ENCODE measurements at regions not wholly inside any gene's neighbourhood (a gene's known extent, or its start where the extent isn't known, plus 50 kb on each side); places are given as distances from the start of the nearest gene placed in this dataset.

DNA sequence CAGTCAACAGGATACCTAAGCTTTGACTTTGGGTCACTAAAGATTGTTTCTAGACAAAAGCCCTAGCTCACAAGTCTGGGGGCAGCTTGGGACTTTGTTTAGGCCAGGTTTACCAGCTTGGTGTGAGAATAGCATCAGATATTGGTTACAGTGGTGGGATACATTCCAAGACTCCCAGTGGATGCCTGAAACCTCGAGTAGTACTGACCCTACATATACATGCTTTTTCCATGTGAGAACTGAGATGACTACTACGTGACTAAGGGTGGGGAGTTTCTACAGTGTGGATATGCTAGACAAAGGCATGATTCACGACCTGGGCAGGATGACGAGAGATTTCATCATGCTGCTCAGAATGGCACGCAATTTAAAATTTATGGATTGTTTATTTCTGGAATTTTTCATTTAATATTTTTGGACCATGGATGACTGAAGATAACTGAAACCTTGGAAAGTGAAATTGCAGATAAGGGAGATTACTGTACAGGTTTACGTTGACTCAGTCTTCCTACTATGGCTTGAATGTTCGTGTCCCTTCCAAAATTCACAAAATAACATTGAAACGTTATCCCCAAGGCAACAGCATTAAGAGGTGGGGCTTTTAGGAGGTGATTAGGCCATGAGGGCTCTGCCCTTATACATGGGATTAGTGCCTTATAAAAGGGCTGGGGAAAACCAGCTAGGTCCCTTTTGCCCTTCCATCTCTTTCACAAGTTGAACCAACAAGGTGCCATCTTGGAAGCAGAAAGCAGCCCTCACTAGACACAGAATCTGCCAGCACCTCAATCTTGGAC lies 50.2 kb upstream of the CTAGE1 start:
- Histone ChIP-seq H3K9me3 (ENCODE audit: control insufficient read depth, insufficient read depth, low read length) (peaks cover 3% of the 10 kb centered on the region; the same call in 1 of the 2 replicates), H3K4me1 (ENCODE audit: insufficient read depth, low read length) (peaks cover 26% of the 10 kb centered on the region), H3K9ac (ENCODE audit: low read depth, low read length) (no peak overlapping the region), H3K36me3 (ENCODE audit: insufficient read depth, low read length) (no peaks in the 10 kb centered on the region)

GRCh38 chr18:22468554-22468891 lies 50.8 kb upstream of the CTAGE1 start:
- H3K36me3 ChIP-seq (ENCODE audit: insufficient read depth, low read length) = no peaks in the 10 kb centered on the region
- H3K9ac ChIP-seq (ENCODE audit: low read depth, low read length) = no peak overlapping the region
- peaks cover 3% of the 10 kb centered on the region; the same call in 1 of the 2 replicates for H3K9me3 ChIP-seq (ENCODE audit: control insufficient read depth, insufficient read depth, low read length)
- peaks cover 26% of the 10 kb centered on the region for H3K4me1 ChIP-seq (ENCODE audit: insufficient read depth, low read length)

GRCh38 chr18:22469061-22469734 lies 51.5 kb upstream of the CTAGE1 start:
- H3K9me3 ChIP-seq (ENCODE audit: control insufficient read depth, insufficient read depth, low read length) = peaks cover 3% of the 10 kb centered on the region; the same call in 1 of the 2 replicates
- no peak overlapping the region for H3K9ac ChIP-seq (ENCODE audit: low read depth, low read length)
- H3K36me3 ChIP-seq (ENCODE audit: insufficient read depth, low read length) = no peaks in the 10 kb centered on the region
- peaks cover 26% of the 10 kb centered on the region for H3K4me1 ChIP-seq (ENCODE audit: insufficient read depth, low read length)

- H3K36me3 ChIP-seq (ENCODE audit: insufficient read depth, low read length) = no peaks in the 10 kb centered on the region
- no peak overlapping the region for H3K9ac ChIP-seq (ENCODE audit: low read depth, low read length)
- peaks cover 26% of the 10 kb centered on the region for H3K4me1 ChIP-seq (ENCODE audit: insufficient read depth, low read length)
- peaks cover 3% of the 10 kb centered on the region; the same call in 1 of the 2 replicates for H3K9me3 ChIP-seq (ENCODE audit: control insufficient read depth, insufficient read depth, low read length)
Observed at GRCh38 chr18:22469926-22470247, 52.2 kb upstream of the CTAGE1 start.

- peaks cover 3% of the 10 kb centered on the region; the same call in 1 of the 2 replicates for H3K9me3 ChIP-seq (ENCODE audit: control insufficient read depth, insufficient read depth, low read length)
- no peaks in the 10 kb centered on the region for H3K36me3 ChIP-seq (ENCODE audit: insufficient read depth, low read length)
- peaks cover 26% of the 10 kb centered on the region for H3K4me1 ChIP-seq (ENCODE audit: insufficient read depth, low read length)
- no peak overlapping the region for H3K9ac ChIP-seq (ENCODE audit: low read depth, low read length)
Observed at GRCh38 chr18:22470248-22471235, 52.8 kb upstream of the CTAGE1 start.

GRCh38 chr18:22471546-22472131 lies 53.9 kb upstream of the CTAGE1 start:
- Histone ChIP-seq H3K9me3 (ENCODE audit: control insufficient read depth, insufficient read depth, low read length) (peaks cover 3% of the 10 kb centered on the region; the same call in 1 of the 2 replicates), H3K36me3 (ENCODE audit: insufficient read depth, low read length) (no peaks in the 10 kb centered on the region), H3K4me1 (ENCODE audit: insufficient read depth, low read length) (peaks cover 19% of the 10 kb centered on the region), H3K9ac (ENCODE audit: low read depth, low read length) (no peak overlapping the region)

- Histone ChIP-seq H3K9me3 (ENCODE audit: control insufficient read depth, insufficient read depth, low read length) (peaks cover 2% of the 10 kb centered on the region; the same call in 1 of the 2 replicates), H3K36me3 (ENCODE audit: insufficient read depth, low read length) (no peaks in the 10 kb centered on the region), H3K4me1 (ENCODE audit: insufficient read depth, low read length) (peaks cover 15% of the 10 kb centered on the region)
Observed at GRCh38 chr18:22473366-22473765, 55.7 kb upstream of the CTAGE1 start.

GRCh38 chr18:22475426-22476100 lies 57.8 kb upstream of the CTAGE1 start:
- no peak overlapping the region for H3K9ac ChIP-seq (ENCODE audit: low read depth, low read length)
- peaks cover 1% of the 10 kb centered on the region; the same call in 1 of the 2 replicates for H3K4me1 ChIP-seq (ENCODE audit: insufficient read depth, low read length)
- H3K36me3 ChIP-seq (ENCODE audit: insufficient read depth, low read length) = no peaks in the 10 kb centered on the region

More at GRCh38 chr18:22473366-22473765, 55.7 kb upstream of the CTAGE1 start:
- H3K9ac ChIP-seq (ENCODE audit: low read depth, low read length) = no peak overlapping the region

DNA sequence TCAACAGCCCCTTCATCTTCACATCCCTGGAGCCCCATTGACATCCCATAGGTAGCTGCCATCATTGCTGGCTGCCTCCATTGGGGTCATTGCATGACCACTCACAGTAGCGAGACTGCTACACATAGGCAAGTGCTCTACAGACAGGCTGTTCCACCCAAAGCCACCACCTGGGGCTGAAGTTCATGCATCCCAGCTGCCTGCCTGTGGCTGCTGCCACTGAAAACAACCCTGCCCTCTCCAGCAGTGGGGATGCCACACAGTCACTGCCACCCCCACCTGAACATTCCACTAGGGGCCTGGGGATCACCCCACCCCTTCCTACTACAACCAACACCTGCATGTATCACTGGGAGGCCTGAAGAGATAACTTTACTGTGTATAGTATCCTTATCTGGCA lies 59.5 kb upstream of the CTAGE1 start:
- Histone ChIP-seq H3K36me3 (ENCODE audit: insufficient read depth, low read length) (no peaks in the 10 kb centered on the region), H3K4me1 (ENCODE audit: insufficient read depth, low read length) (no peaks in the 10 kb centered on the region), H3K9me3 (ENCODE audit: control insufficient read depth, insufficient read depth, low read length) (no peaks in the 10 kb centered on the region), H3K9ac (ENCODE audit: low read depth, low read length) (no peak overlapping the region)

More at GRCh38 chr18:22475426-22476100, 57.8 kb upstream of the CTAGE1 start:
- no peaks in the 10 kb centered on the region for H3K9me3 ChIP-seq (ENCODE audit: control insufficient read depth, insufficient read depth, low read length)

GRCh38 chr18:22482948-22483347 lies 65.2 kb upstream of the CTAGE1 start:
- Histone ChIP-seq H3K4me1 (ENCODE audit: insufficient read depth, low read length) (no peaks in the 10 kb centered on the region), H3K9me3 (ENCODE audit: control insufficient read depth, insufficient read depth, low read length) (no peaks in the 10 kb centered on the region), H3K36me3 (ENCODE audit: insufficient read depth, low read length) (no peaks in the 10 kb centered on the region), H3K9ac (ENCODE audit: low read depth, low read length) (no peak overlapping the region)

DNA sequence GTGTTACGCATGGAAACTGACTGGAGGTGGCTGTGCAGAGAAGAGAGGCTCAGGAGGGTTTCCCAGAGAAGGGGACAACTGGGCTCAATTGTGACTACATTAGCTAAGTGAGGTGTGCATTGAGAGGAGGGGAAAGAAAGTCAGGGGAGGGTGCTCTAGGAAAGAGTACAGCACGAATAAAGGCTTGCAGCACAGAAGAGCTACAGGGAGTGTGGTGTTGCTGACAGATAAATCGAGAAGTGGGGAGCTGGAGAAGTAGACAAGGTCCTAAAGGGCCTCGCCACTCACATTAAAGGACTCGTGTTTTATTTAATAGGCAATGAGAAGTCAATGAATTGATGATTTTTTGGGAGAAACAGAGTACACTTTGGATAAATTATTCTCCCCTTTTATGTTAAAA lies 65.7 kb upstream of the CTAGE1 start:
- H3K9ac ChIP-seq (ENCODE audit: low read depth, low read length) = no peak overlapping the region
- H3K36me3 ChIP-seq (ENCODE audit: insufficient read depth, low read length) = no peaks in the 10 kb centered on the region
- no peaks in the 10 kb centered on the region for H3K9me3 ChIP-seq (ENCODE audit: control insufficient read depth, insufficient read depth, low read length)
- H3K4me1 ChIP-seq (ENCODE audit: insufficient read depth, low read length) = no peaks in the 10 kb centered on the region

GRCh38 chr18:22484471-22484870 lies 66.8 kb upstream of the CTAGE1 start:
- Histone ChIP-seq H3K9me3 (ENCODE audit: control insufficient read depth, insufficient read depth, low read length) (no peaks in the 10 kb centered on the region), H3K9ac (ENCODE audit: low read depth, low read length) (no peak overlapping the region), H3K4me1 (ENCODE audit: insufficient read depth, low read length) (no peaks in the 10 kb centered on the region), H3K36me3 (ENCODE audit: insufficient read depth, low read length) (no peaks in the 10 kb centered on the region)

GRCh38 chr18:22485808-22486244 lies 68.1 kb upstream of the CTAGE1 start:
- H3K36me3 ChIP-seq (ENCODE audit: insufficient read depth, low read length) = no peaks in the 10 kb centered on the region
- H3K9ac ChIP-seq (ENCODE audit: low read depth, low read length) = no peak overlapping the region
- H3K4me1 ChIP-seq (ENCODE audit: insufficient read depth, low read length) = no peaks in the 10 kb centered on the region
- no peaks in the 10 kb centered on the region for H3K9me3 ChIP-seq (ENCODE audit: control insufficient read depth, insufficient read depth, low read length)
